HCT116 (cell line): ENCODE measurements at regions not wholly inside any gene's neighbourhood (a gene's known extent, or its start where the extent isn't known, plus 50 kb on each side); places are given as distances from the start of the nearest gene placed in this dataset.

Experiments
- ATAC-seq: fragments of 200-7000 bp; cut with Tn5 transposase; 2 replicates; pipeline ENCODE4 v1.9.1; 2020; ENCODE audit warnings: mild to moderate bottlenecking, moderate library complexity
- BruUV-seq: library from RNA; stranded (reverse); fragments of 400-500 nt; replicated peaks from 2 replicates; lab custom pipeline; 2021; lab: Mats Ljungman, UMichigan
- CTCF ChIA-PET: fragments of 300-600 bp; sonication (Branson Sonifier 250); formaldehyde crosslinking; loops from one replicate; lab custom pipeline; 2021; ENCODE audit warnings: antibody characterized with exemption; lab: Charles Lee
- POLR2A ChIA-PET: fragments of 300-600, 350-600 bp; sonication (Branson Sonifier 250); formaldehyde crosslinking; loops from one replicate; lab custom pipeline; 2021; ENCODE audit warnings: antibody characterized with exemption; lab: Charles Lee
- RAD21 ChIA-PET, 2 experiments: fragments of 300-600 bp; sonication (Branson Sonifier 250); formaldehyde crosslinking; loops; one replicate each; lab custom pipeline; 2023; ENCODE audit warnings: low total read pairs in 2 of 2; ENCODE audit not compliant: uncharacterized antibody in 2 of 2, unreplicated experiment in 2 of 2, low non-redundant PET in 1 of 2; lab: Charles Lee
- DNase-seq: peaks from one replicate; pipeline ENCODE4 v3.0.0-alpha.2; 2010; ENCODE audit warnings: low read depth, low spot score
- H2AFZ ChIP-seq: fragments of 200-600 bp; shearing (Covaris generic), sonication (generic); 2 replicates; pipeline ENCODE4 v1.6.1; 2017; ENCODE audit warnings: low read depth, mixed run types, mixed read lengths, antibody characterized with exemption, low read length; ENCODE audit not compliant: poor library complexity, severe bottlenecking
- H3K27ac ChIP-seq: 2 replicates; pipeline ENCODE4 v1.5.1; 2012; ENCODE audit warnings: low read depth, low read length
- H3K27me3 ChIP-seq: fragments of 200-600 bp; sonication (generic); 2 replicates; pipeline ENCODE4 v1.6.1; 2016; ENCODE audit warnings: mixed run types, low read length, mixed read lengths; ENCODE audit not compliant: insufficient read depth
- H3K36me3 ChIP-seq, 2 experiments: fragments of 200-500 bp in 1 of 2; fragments of 200-600 bp in 1 of 2; sonication (Bioruptor generic) in 1 of 2; sonication (generic) in 1 of 2; 2 replicates each; pipeline versions ENCODE4 v1.5.1 to v1.6.1; 2014 to 2016; ENCODE audit warnings: low read length in 2 of 2, inconsistent platforms in 1 of 2, mixed read lengths in 1 of 2, mixed run types in 1 of 2; ENCODE audit not compliant: insufficient read depth in 2 of 2, control insufficient read depth in 1 of 2
- H3K4me1 ChIP-seq, 2 experiments: fragments of 200-600 bp in 1 of 2; sonication (generic) in 1 of 2; 2 replicates each; pipeline versions ENCODE4 v1.5.1 to v1.6.1; 2012 to 2017; ENCODE audit warnings: low read length in 2 of 2, inconsistent platforms in 1 of 2, mild to moderate bottlenecking in 1 of 2, mixed read lengths in 1 of 2, mixed run types in 1 of 2, moderate library complexity in 1 of 2; ENCODE audit not compliant: insufficient read depth in 2 of 2, control insufficient read depth in 1 of 2
- H3K4me2 ChIP-seq: fragments of 200-600 bp; sonication (generic); 2 replicates; pipeline ENCODE4 v1.6.1; 2017; ENCODE audit warnings: mixed run types, low read length, mixed read lengths
- H3K4me3 ChIP-seq, 2 experiments: fragments of 200-600 bp in 1 of 2; sonication (generic) in 1 of 2; replicated peaks in 1 of 2; 2 replicates each; pipeline ENCODE4 v1.5.1; 2011 to 2016; ENCODE audit warnings: low read length in 2 of 2, control low read depth in 1 of 2, low read depth in 1 of 2, mild to moderate bottlenecking in 1 of 2, mixed read lengths in 1 of 2, mixed run types in 1 of 2
- H3K79me2 ChIP-seq: fragments of 200-600 bp; sonication (generic); 2 replicates; pipeline ENCODE4 v1.6.1; 2017; ENCODE audit warnings: mild to moderate bottlenecking, mixed run types, low read length, moderate library complexity, mixed read lengths; ENCODE audit not compliant: insufficient read depth
- H3K9ac ChIP-seq: fragments of 200-600 bp; sonication (generic); 2 replicates; pipeline ENCODE4 v1.6.1; 2016; ENCODE audit warnings: low read length, mixed read lengths
- H3K9me2 ChIP-seq: fragments of 200-600 bp; sonication (generic), shearing (Covaris generic); 2 replicates; pipeline ENCODE4 v1.6.1; 2017; ENCODE audit warnings: mixed run types, mild to moderate bottlenecking, moderate library complexity; ENCODE audit not compliant: insufficient read depth
- H3K9me3 ChIP-seq, 2 experiments: fragments of 200-500 bp in 1 of 2; fragments of 200-600 bp in 1 of 2; sonication (Bioruptor generic) in 1 of 2; sonication (generic) in 1 of 2; 2 replicates each; pipeline ENCODE4 v1.6.1; 2014 to 2017; ENCODE audit warnings: low read length in 2 of 2, mixed read lengths in 2 of 2, inconsistent platforms in 1 of 2, low read depth in 1 of 2, mild to moderate bottlenecking in 1 of 2, mixed run types in 1 of 2, moderate library complexity in 1 of 2; ENCODE audit not compliant: control insufficient read depth in 1 of 2, insufficient read depth in 1 of 2
- H4K20me1 ChIP-seq: fragments of 200-600 bp; sonication (generic), shearing (Covaris generic); 2 replicates; pipeline ENCODE4 v1.6.1; 2017; ENCODE audit warnings: mixed run types, mild to moderate bottlenecking, moderate library complexity; ENCODE audit not compliant: insufficient read depth
- CEBPB ChIP-seq: IDR thresholded peaks from 2 replicates; pipeline ENCODE4 v1.6.1; 2012; ENCODE audit warnings: low read depth
- EGR1 ChIP-seq: IDR thresholded peaks from 2 replicates; pipeline ENCODE4 v1.6.1; 2012; ENCODE audit warnings: low read depth
- ELF1 ChIP-seq: IDR thresholded peaks from 2 replicates; pipeline ENCODE4 v1.6.1; 2012; ENCODE audit warnings: low read depth, borderline replicate concordance
- EZH2phosphoT487 ChIP-seq: fragments of 200-600 bp; IDR thresholded peaks from 2 replicates; pipeline ENCODE4 v1.6.1; 2018; ENCODE audit warnings: antibody characterized with exemption, borderline replicate concordance
- FOSL1 ChIP-seq: IDR thresholded peaks from 2 replicates; pipeline ENCODE4 v1.6.1; 2012; ENCODE audit warnings: low read depth
- JUND ChIP-seq: IDR thresholded peaks from 2 replicates; pipeline ENCODE4 v1.6.1; 2012
- POLR2AphosphoS5 ChIP-seq: IDR thresholded peaks from 2 replicates; pipeline ENCODE4 v1.6.1; 2011; ENCODE audit warnings: mild to moderate bottlenecking, low read depth, low read length, moderate library complexity
- RAD21 ChIP-seq: IDR thresholded peaks from 2 replicates; pipeline ENCODE4 v1.6.1; 2012; ENCODE audit warnings: low read depth, mild to moderate bottlenecking
- SIN3A ChIP-seq: IDR thresholded peaks from 2 replicates; pipeline ENCODE4 v1.6.1; 2012; ENCODE audit warnings: low read depth
- SP1 ChIP-seq: IDR thresholded peaks from 2 replicates; pipeline ENCODE4 v1.6.1; 2012; ENCODE audit warnings: low read depth
- SRF ChIP-seq: IDR thresholded peaks from 2 replicates; pipeline ENCODE4 v1.6.1; 2012; ENCODE audit warnings: low read depth
- TCF7L2 ChIP-seq: IDR thresholded peaks from 2 replicates; pipeline ENCODE4 v1.7.0; 2011; ENCODE audit warnings: borderline replicate concordance, inconsistent platforms; ENCODE audit not compliant: insufficient read depth, insufficient read length; ENCODE audit errors: extremely low read depth
- YY1 ChIP-seq: IDR thresholded peaks from 2 replicates; pipeline ENCODE4 v1.6.1; 2011; ENCODE audit warnings: low read length, low read depth, moderate library complexity, mild to moderate bottlenecking; ENCODE audit not compliant: insufficient replicate concordance; ENCODE audit errors: extremely low read depth
- ZFX ChIP-seq: fragments of 450-650 bp; IDR thresholded peaks from 2 replicates; pipeline ENCODE4 v1.6.1; 2017
- intact Hi-C: fragments of 100-400 bp; cut with micrococcal nuclease; formaldehyde crosslinking; loops from 2 replicates; pipeline ENCODE4 v1.10.0; 2022
- TF ChIP-seq, protein P1 (sequence below): IDR thresholded peaks from 2 replicates; pipeline ENCODE4 v1.6.1; 2012; ENCODE audit warnings: low read depth
- TF ChIP-seq, protein P2 (sequence below), 3 experiments: fragments of 200-600 bp in 1 of 3; sonication (generic) in 1 of 3; IDR thresholded peaks in 2 of 3; conservative IDR thresholded peaks in 1 of 3; 2 replicates each; pipeline ENCODE4 v1.5.1; 2012 to 2017; ENCODE audit warnings: low read depth in 2 of 3, low read length in 2 of 3, antibody characterized with exemption in 1 of 3, borderline replicate concordance in 1 of 3, control low read depth in 1 of 3, mild to moderate bottlenecking in 1 of 3, mixed read lengths in 1 of 3, mixed run types in 1 of 3, moderate library complexity in 1 of 3; ENCODE audit not compliant: insufficient read depth in 1 of 3
- TF ChIP-seq, protein P3 (sequence below): IDR thresholded peaks from 2 replicates; pipeline ENCODE4 v1.6.1; 2012

DNA sequence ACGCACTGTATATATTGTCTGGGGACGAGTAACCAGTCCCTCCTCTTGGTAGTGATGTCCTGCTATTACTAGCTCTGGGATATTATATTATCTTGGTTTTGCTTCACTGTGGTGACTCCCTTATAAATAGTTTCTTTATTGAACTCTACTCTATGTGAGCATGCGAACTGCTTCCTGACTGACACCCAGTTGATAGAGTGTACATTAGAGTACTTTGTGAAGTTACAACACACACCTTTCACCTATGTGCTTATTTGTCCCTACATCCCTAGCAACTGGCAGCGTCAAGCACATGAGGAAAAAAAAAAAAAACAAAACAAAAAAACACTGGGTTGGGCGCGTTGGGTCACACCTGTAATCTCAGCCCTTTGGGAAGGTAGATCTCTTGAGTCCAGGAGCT lies 67.3 kb upstream of the TENT5A start (continued):
- TF ChIP-seq SRF (no peak), TCF7L2 (no peak), SIN3A (no peak), FOSL1 (no peak), ZFX (no peak), ELF1 (no peak), POLR2AphosphoS5 (no peak)
- TF ChIP-seq, protein P1, sequence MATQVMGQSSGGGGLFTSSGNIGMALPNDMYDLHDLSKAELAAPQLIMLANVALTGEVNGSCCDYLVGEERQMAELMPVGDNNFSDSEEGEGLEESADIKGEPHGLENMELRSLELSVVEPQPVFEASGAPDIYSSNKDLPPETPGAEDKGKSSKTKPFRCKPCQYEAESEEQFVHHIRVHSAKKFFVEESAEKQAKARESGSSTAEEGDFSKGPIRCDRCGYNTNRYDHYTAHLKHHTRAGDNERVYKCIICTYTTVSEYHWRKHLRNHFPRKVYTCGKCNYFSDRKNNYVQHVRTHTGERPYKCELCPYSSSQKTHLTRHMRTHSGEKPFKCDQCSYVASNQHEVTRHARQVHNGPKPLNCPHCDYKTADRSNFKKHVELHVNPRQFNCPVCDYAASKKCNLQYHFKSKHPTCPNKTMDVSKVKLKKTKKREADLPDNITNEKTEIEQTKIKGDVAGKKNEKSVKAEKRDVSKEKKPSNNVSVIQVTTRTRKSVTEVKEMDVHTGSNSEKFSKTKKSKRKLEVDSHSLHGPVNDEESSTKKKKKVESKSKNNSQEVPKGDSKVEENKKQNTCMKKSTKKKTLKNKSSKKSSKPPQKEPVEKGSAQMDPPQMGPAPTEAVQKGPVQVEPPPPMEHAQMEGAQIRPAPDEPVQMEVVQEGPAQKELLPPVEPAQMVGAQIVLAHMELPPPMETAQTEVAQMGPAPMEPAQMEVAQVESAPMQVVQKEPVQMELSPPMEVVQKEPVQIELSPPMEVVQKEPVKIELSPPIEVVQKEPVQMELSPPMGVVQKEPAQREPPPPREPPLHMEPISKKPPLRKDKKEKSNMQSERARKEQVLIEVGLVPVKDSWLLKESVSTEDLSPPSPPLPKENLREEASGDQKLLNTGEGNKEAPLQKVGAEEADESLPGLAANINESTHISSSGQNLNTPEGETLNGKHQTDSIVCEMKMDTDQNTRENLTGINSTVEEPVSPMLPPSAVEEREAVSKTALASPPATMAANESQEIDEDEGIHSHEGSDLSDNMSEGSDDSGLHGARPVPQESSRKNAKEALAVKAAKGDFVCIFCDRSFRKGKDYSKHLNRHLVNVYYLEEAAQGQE, result no peak

DNA sequence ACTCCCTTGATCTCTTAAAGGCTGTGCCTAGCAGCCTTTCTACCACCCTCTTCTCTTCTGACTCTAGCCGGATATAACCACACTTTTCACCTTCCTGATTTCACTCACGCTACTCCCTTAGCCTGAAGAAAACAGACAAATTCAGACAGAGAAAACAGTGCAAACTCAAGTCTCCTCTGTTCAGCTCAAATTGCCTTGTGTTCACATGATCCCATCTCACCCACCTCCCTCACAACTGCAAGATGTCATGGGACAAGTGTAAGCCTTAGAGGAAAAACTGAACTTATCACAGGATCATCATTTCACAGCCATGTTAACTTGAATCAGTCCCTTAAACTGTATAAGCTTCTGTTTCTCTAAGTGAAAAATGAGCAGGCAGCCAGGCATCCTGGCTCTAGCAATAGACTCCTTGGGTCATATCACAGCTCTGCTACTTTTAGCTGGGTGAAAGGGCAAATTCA lies 66.5 kb upstream of the TENT5A start:
- no peak overlapping the region for H3K4me3 ChIP-seq
- no peaks in the 10 kb centered on the region for H3K79me2 ChIP-seq
- no peaks in the 10 kb centered on the region for H3K9me3 ChIP-seq
- no peaks in the 10 kb centered on the region for H3K9me2 ChIP-seq
- no peaks in the 10 kb centered on the region for H4K20me1 ChIP-seq
- intact Hi-C loops, result no loop called here
- no TSS peak for BruUV-seq
- no peaks in the 10 kb centered on the region for H3K36me3 ChIP-seq
- DNase-seq, result no peak
- H3K9ac ChIP-seq, result no peak overlapping the region
- H2AFZ ChIP-seq, result no peak overlapping the region
- RAD21 ChIA-PET, result no interaction called here
- ATAC-seq, result no peak
- POLR2A ChIA-PET, result no interaction called here
- H3K27ac ChIP-seq, result no peak overlapping the region
- peaks cover 0 to 16% of the 10 kb centered on the region in 2 experiments; a peak in 2 of 4 replicates for H3K4me1 ChIP-seq
- CTCF ChIA-PET, result no interaction called here
- no peaks in the 10 kb centered on the region for H3K27me3 ChIP-seq
- no peak overlapping the region for H3K4me2 ChIP-seq
- TF ChIP-seq JUND, result no peak
- no peak for TF ChIP-seq ELF1
- no peak for TF ChIP-seq SP1
- TF ChIP-seq CEBPB, result no peak
- TF ChIP-seq, protein P2, sequence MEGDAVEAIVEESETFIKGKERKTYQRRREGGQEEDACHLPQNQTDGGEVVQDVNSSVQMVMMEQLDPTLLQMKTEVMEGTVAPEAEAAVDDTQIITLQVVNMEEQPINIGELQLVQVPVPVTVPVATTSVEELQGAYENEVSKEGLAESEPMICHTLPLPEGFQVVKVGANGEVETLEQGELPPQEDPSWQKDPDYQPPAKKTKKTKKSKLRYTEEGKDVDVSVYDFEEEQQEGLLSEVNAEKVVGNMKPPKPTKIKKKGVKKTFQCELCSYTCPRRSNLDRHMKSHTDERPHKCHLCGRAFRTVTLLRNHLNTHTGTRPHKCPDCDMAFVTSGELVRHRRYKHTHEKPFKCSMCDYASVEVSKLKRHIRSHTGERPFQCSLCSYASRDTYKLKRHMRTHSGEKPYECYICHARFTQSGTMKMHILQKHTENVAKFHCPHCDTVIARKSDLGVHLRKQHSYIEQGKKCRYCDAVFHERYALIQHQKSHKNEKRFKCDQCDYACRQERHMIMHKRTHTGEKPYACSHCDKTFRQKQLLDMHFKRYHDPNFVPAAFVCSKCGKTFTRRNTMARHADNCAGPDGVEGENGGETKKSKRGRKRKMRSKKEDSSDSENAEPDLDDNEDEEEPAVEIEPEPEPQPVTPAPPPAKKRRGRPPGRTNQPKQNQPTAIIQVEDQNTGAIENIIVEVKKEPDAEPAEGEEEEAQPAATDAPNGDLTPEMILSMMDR (IDR thresholded peaks at IDR 0.05 in 2 of 3, conservative IDR thresholded peaks at IDR 0.05 in 1 of 3; ENCODE audit: borderline replicate concordance in 1 of 3, insufficient read depth in 1 of 3, low read depth in 2 of 3, low read length in 2 of 3), result no peak
- TF ChIP-seq, protein P1, result no peak
- no peak for TF ChIP-seq EZH2phosphoT487
- TF ChIP-seq POLR2AphosphoS5, result no peak
- TF ChIP-seq, protein P3, sequence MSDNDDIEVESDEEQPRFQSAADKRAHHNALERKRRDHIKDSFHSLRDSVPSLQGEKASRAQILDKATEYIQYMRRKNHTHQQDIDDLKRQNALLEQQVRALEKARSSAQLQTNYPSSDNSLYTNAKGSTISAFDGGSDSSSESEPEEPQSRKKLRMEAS, result no peak
- TF ChIP-seq EGR1, result no peak
- no peak for TF ChIP-seq RAD21
- TF ChIP-seq YY1, result no peak
